ENCODE measurements at regions not wholly inside any gene's neighbourhood (a gene's known extent, or its start where the extent isn't known, plus 50 kb on each side); places are given as distances from the start of the nearest gene placed in this dataset.
"Not testable (repeated sequence)": the region's sequence is repeated elsewhere in the genome, so short reads cannot be mapped to it uniquely, and the experiment has no call there.

DNA sequence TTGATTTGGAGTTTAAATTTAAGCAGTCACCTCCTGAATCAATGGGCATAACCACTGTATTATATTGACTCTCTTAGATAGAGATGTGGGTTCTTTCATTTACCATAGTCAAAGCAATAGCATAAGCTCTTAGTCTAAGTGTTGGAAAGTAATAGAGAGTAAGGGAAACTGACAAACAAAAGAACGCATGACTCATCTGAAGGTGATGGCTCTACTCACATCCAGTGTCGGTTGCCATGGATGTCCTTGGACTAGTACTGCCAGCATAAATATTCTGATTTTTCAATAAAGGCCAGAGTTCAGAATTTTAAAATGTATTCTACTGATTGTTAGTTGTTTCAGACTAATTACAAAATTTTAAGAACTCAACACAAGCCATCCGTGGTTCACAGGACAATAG is 444.9 kb upstream of the DDI1 start:
- DNase-seq (no peak), ATAC-seq (no peak)
- Mint-ChIP-seq H3K4me3 (no peak overlapping the region), H3K27me3 (peaks cover 5% of the 10 kb centered on the region), H3K9me3 (ENCODE audit: low read depth) (no peaks in the 10 kb centered on the region), H3K4me1 (no peaks in the 10 kb centered on the region), H3K27ac (no peak overlapping the region), H3K36me3 (no peaks in the 10 kb centered on the region)
- CTCF ChIA-PET: no interaction called here

DNA sequence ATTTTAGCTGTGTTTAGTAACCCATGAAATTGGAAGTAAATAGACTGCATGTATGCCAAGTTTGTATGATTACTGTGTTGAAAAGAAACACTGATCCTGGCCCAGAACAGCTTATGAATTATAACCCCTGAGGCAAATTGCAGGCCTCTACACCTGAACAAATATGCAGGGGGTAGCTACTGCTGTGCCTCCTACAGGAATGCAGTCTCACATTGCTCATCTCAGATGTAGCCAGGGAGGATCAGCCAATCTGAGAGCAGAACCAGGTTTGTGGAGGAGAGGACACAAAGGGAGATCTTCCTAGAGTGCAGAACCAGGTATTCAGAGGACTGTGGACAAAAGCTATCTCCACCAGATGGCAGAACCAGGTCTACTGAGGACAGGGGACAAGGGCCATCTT is 442.2 kb upstream of the DDI1 start:
- Mint-ChIP-seq H3K4me1 (no peaks in the 10 kb centered on the region), H3K9me3 (ENCODE audit: low read depth) (no peaks in the 10 kb centered on the region), H3K36me3 (no peaks in the 10 kb centered on the region), H3K27me3 (peaks cover 20% of the 10 kb centered on the region), H3K27ac (no peak overlapping the region), H3K4me3 (no peak overlapping the region)
- ATAC-seq (no peak), DNase-seq (no peak)
- CTCF ChIA-PET: no interaction called here

DNA sequence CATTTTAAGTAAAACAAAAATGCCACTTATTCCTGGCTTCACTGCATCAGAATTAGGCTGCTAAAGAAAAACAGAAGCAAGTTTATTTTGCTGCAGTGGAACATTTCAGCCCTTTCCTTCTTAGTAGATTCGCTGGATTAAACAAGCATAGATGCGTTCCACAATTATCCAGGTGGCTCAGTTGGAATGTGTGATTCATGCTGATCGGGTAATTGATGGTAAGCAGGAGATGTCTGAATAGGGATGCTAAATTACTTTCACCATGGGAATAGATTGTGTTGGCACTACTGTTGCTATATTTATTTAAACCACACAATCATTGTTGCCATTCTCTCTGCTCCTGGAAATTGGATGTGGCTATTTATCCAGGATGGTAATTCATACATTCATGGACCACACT is 440.1 kb upstream of the DDI1 start:
- H3K4me3 Mint-ChIP-seq: no peak overlapping the region
- ATAC-seq (no peak), DNase-seq (no peak)
- no peaks in the 10 kb centered on the region for H3K36me3 Mint-ChIP-seq
- CTCF ChIA-PET: no interaction called here
- H3K27ac Mint-ChIP-seq: no peak overlapping the region
- no peaks in the 10 kb centered on the region for H3K4me1 Mint-ChIP-seq
- H3K27me3 Mint-ChIP-seq: peaks cover 21% of the 10 kb centered on the region
- no peaks in the 10 kb centered on the region for H3K9me3 Mint-ChIP-seq (ENCODE audit: low read depth)

- peaks cover 29% of the 10 kb centered on the region for H3K27me3 Mint-ChIP-seq
- CTCF ChIA-PET: interaction anchor here (0.9 to 2.4 kb wide), 6 partner anchors 21 to 400 kb away, joined by 3 to 9 read pairs (median 4); no protein-coding TSS in a partner anchor
- H3K4me3 Mint-ChIP-seq: no peak overlapping the region
- peak; percentile 67 for ATAC-seq
- DNase-seq: peak; percentile 56
- no peak overlapping the region for H3K27ac Mint-ChIP-seq
- no peaks in the 10 kb centered on the region for H3K4me1 Mint-ChIP-seq
- no peaks in the 10 kb centered on the region for H3K9me3 Mint-ChIP-seq (ENCODE audit: low read depth)
- H3K36me3 Mint-ChIP-seq: no peaks in the 10 kb centered on the region
Observed at GRCh38 chr11:103601225-103601846, 435.1 kb upstream of the DDI1 start.

DNA sequence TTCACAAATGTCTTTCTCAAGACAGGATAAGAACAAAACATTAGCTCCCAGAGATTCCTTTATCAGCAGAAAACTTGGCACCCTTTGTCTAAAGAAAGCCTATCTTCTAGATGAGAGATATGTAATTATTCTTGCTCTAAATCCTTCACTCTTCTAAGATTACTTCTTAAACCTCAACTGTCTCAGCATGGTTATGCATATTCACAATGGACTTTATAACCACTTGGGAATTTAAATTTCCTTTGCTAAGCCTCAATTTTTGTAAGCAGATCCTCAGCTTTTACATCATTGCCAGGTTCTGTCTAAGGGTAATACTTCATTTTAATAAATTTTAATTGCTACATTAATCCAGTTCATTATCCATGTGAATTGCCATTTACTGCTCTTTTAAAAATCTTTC is 433.6 kb upstream of the DDI1 start:
- DNase-seq (no peak), ATAC-seq (no peak)
- Mint-ChIP-seq H3K27me3 (peaks cover 24% of the 10 kb centered on the region), H3K36me3 (no peaks in the 10 kb centered on the region), H3K9me3 (ENCODE audit: low read depth) (no peaks in the 10 kb centered on the region), H3K4me3 (no peak overlapping the region), H3K4me1 (no peaks in the 10 kb centered on the region), H3K27ac (no peak overlapping the region)
- CTCF ChIA-PET: interaction anchor here (1.0 kb wide), 1 partner anchor 277 kb away, joined by 3 read pairs; no protein-coding TSS in a partner anchor

GRCh38 chr11:103604310-103604709 is 432.1 kb upstream of the DDI1 start:
- ATAC-seq (no peak), DNase-seq (no peak)
- Mint-ChIP-seq H3K4me1 (no peaks in the 10 kb centered on the region), H3K36me3 (no peaks in the 10 kb centered on the region), H3K4me3 (no peak overlapping the region), H3K9me3 (ENCODE audit: low read depth) (no peaks in the 10 kb centered on the region), H3K27me3 (peaks cover 13% of the 10 kb centered on the region), H3K27ac (no peak overlapping the region)
- CTCF ChIA-PET: interaction anchor here (1.0 kb wide), 1 partner anchor 495 kb away, joined by 3 read pairs; the partner anchor contains the start of gene DYNC2H1

GRCh38 chr11:103608566-103608965 is 427.9 kb upstream of the DDI1 start:
- no peak for DNase-seq
- Mint-ChIP-seq H3K36me3 (no peaks in the 10 kb centered on the region), H3K4me1 (no peaks in the 10 kb centered on the region), H3K27me3 (peaks cover 4% of the 10 kb centered on the region), H3K27ac (no peak overlapping the region), H3K4me3 (no peak overlapping the region), H3K9me3 (ENCODE audit: low read depth) (no peaks in the 10 kb centered on the region)
- CTCF ChIA-PET: no interaction called here
- no peak for ATAC-seq

DNA sequence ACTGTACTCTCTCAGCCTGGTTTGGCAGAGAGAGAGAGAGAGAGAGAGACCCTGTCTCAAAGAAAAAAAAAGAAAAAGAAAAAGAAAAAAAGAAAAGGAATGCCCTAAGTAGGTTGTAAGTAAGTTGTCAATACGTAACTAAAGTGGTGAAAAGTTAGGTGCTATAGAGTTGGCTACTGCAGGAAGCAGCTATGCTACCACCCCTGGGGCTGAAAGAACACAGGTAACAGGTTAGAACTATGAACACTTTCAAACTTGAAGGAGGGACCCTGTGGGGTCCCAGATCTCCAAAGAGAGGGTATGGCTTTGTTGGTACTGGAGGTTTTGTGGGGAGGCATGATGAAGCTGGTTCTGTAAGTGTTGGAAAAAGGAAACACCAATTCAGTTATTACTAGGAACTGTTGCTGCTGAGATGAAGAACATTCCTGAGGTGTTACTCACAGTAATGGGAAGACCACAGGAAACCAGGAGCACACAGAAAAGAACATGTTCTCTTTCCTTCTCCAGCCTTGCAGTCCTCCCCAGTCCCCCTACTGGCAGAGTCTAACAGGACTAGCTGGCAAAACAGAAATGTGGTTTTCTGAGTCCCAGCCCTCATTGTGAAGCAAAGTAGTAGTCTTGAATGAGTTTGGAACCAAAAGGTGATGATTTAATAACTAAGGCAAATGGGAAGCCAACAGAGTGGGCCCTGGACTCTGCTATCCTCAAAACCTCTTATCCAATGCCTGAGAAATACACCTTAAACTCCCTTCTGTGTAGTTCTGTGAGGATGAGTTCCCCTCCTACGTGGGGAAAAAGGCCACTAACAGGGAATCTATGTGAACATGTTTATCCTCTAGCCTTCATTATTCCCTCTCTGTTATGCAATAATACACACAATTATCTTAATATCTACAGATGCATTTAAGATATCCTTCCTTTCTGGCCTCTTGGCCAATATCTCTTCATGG is 427.0 kb upstream of the DDI1 start:
- no peak for DNase-seq
- CTCF ChIA-PET: no interaction called here
- H3K4me3 Mint-ChIP-seq: no peak overlapping the region
- ATAC-seq: no peak
- no peaks in the 10 kb centered on the region for H3K36me3 Mint-ChIP-seq
- H3K27me3 Mint-ChIP-seq: peaks cover 4% of the 10 kb centered on the region
- no peak overlapping the region for H3K27ac Mint-ChIP-seq
- H3K9me3 Mint-ChIP-seq (ENCODE audit: low read depth): no peaks in the 10 kb centered on the region
- no peaks in the 10 kb centered on the region for H3K4me1 Mint-ChIP-seq

- CTCF ChIA-PET: no interaction called here
- Mint-ChIP-seq H3K36me3 (no peaks in the 10 kb centered on the region), H3K27me3 (peaks cover 3% of the 10 kb centered on the region)
Observed at GRCh38 chr11:103610435-103610834, 426.0 kb upstream of the DDI1 start.

GRCh38 chr11:103611526-103612260 is 424.7 kb upstream of the DDI1 start:
- H3K36me3 Mint-ChIP-seq; H3K27ac Mint-ChIP-seq; H3K4me3 Mint-ChIP-seq; DNase-seq; H3K4me1 Mint-ChIP-seq; ATAC-seq; H3K9me3 Mint-ChIP-seq (ENCODE audit: low read depth); H3K27me3 Mint-ChIP-seq; CTCF ChIA-PET: not testable (repeated sequence)

More at GRCh38 chr11:103610435-103610834, 426.0 kb upstream of the DDI1 start:
- DNase-seq (no peak), ATAC-seq (no peak)
- Mint-ChIP-seq H3K27ac (no peak overlapping the region), H3K9me3 (ENCODE audit: low read depth) (no peaks in the 10 kb centered on the region), H3K4me3 (no peak overlapping the region), H3K4me1 (no peaks in the 10 kb centered on the region)

GRCh38 chr11:103612451-103612850 is 424.0 kb upstream of the DDI1 start:
- DNase-seq; H3K4me1 Mint-ChIP-seq; ATAC-seq; H3K36me3 Mint-ChIP-seq; H3K9me3 Mint-ChIP-seq (ENCODE audit: low read depth); H3K27ac Mint-ChIP-seq; CTCF ChIA-PET; H3K27me3 Mint-ChIP-seq; H3K4me3 Mint-ChIP-seq: not testable (repeated sequence)

DNA sequence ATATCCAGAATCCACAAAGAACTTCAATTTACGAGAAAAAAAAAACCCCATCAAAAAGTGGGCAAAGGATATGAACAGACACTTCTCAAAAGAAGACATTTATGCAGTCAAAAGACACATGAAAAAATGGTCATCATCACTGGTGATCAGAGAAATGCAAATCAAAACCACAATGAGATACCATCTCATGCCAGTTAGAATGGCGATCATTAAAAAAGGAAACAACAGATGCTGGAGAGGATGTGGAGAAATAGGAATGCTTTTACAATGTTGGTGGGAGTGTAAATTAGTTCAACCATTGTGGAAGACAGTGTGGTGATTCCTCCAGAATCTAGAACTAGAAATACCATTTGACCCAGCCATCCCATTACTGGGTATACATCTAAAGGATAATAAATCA is 419.9 kb upstream of the DDI1 start:
- CTCF ChIA-PET; H3K4me3 Mint-ChIP-seq; H3K27me3 Mint-ChIP-seq; H3K36me3 Mint-ChIP-seq; ATAC-seq; H3K4me1 Mint-ChIP-seq; H3K27ac Mint-ChIP-seq; DNase-seq; H3K9me3 Mint-ChIP-seq (ENCODE audit: low read depth): not testable (repeated sequence)

- Mint-ChIP-seq H3K4me1 (no peaks in the 10 kb centered on the region), H3K27me3 (peaks cover 5% of the 10 kb centered on the region), H3K4me3 (no peak overlapping the region), H3K27ac (no peak overlapping the region), H3K36me3 (no peaks in the 10 kb centered on the region), H3K9me3 (ENCODE audit: low read depth) (no peaks in the 10 kb centered on the region)
- ATAC-seq: no peak
- CTCF ChIA-PET: no interaction called here
- no peak for DNase-seq
Observed at GRCh38 chr11:103618528-103618927, 417.9 kb upstream of the DDI1 start.
